Neuronal stem cell (in vitro differentiated cells): ENCODE measurements at regions not wholly inside any gene's neighbourhood (a gene's known extent, or its start where the extent isn't known, plus 50 kb on each side); places are given as distances from the start of the nearest gene placed in this dataset.

Experiments used
- DNase-seq: peaks from one replicate; pipeline ENCODE4 v3.0.0-alpha.2; 2013; ENCODE audit warnings: low spot score
- H2AFZ ChIP-seq: one replicate; pipeline ENCODE4 v1.6.1; 2013; ENCODE audit warnings: mild to moderate bottlenecking, low read length, inconsistent platforms
- H2AK5ac ChIP-seq: 2 replicates; pipeline ENCODE4 v1.6.1; 2013; ENCODE audit warnings: low read depth, mild to moderate bottlenecking, inconsistent platforms, low read length, moderate library complexity, mixed read lengths
- H2BK120ac ChIP-seq: 2 replicates; pipeline ENCODE4 v1.6.1; 2013; ENCODE audit warnings: low read depth, mild to moderate bottlenecking, inconsistent platforms, low read length, moderate library complexity, mixed read lengths
- H2BK12ac ChIP-seq: one replicate; pipeline ENCODE4 v1.6.1; 2013; ENCODE audit warnings: low read length, inconsistent platforms
- H2BK15ac ChIP-seq: 2 replicates; pipeline ENCODE4 v1.6.1; 2013; ENCODE audit warnings: mild to moderate bottlenecking, low read length, inconsistent platforms, mixed read lengths
- H2BK5ac ChIP-seq: one replicate; pipeline ENCODE4 v1.6.1; 2013; ENCODE audit warnings: inconsistent platforms, mild to moderate bottlenecking, low read length, moderate library complexity
- H3K14ac ChIP-seq: one replicate; pipeline ENCODE4 v1.6.1; 2013; ENCODE audit warnings: low read length, inconsistent platforms
- H3K18ac ChIP-seq: 2 replicates; pipeline ENCODE4 v1.6.1; 2013; ENCODE audit warnings: low read length, inconsistent platforms
- H3K23ac ChIP-seq: 2 replicates; pipeline ENCODE4 v1.6.1; 2013; ENCODE audit warnings: low read depth, mild to moderate bottlenecking, mixed read lengths, low read length, inconsistent platforms; ENCODE audit not compliant: poor library complexity
- H3K27ac ChIP-seq: replicated peaks from 3 replicates; pipeline ENCODE4 v1.5.1; 2013; ENCODE audit warnings: low read length, inconsistent platforms
- H3K27me3 ChIP-seq, 3 experiments: 2 replicates each; pipeline ENCODE4 v1.6.1; 2013; ENCODE audit warnings: low read length in 3 of 3, mild to moderate bottlenecking in 2 of 3, inconsistent platforms in 1 of 3, low read depth in 1 of 3, mixed read lengths in 1 of 3, moderate library complexity in 1 of 3; ENCODE audit not compliant: control insufficient read depth in 3 of 3, insufficient read depth in 3 of 3
- H3K36me3 ChIP-seq, 2 donors: replicated peaks in 1 of 2; 2 replicates each; pipeline ENCODE4 v1.6.1; 2013; ENCODE audit warnings: low read length in 2 of 2; ENCODE audit not compliant: control insufficient read depth in 2 of 2, insufficient read depth in 2 of 2
- H3K4ac ChIP-seq: 2 replicates; pipeline ENCODE4 v1.6.1; 2013; ENCODE audit warnings: inconsistent platforms, mild to moderate bottlenecking, low read length, moderate library complexity
- H3K4me1 ChIP-seq, 2 donors: 1 replicate in 1 of 2; 2 replicates in 1 of 2; pipeline ENCODE4 v1.6.1; 2013; ENCODE audit warnings: low read length in 2 of 2, low read depth in 1 of 2; ENCODE audit not compliant: control insufficient read depth in 2 of 2, insufficient read depth in 1 of 2
- H3K4me2 ChIP-seq: one replicate; pipeline ENCODE4 v1.6.1; 2013; ENCODE audit warnings: mild to moderate bottlenecking, low read length, inconsistent platforms; ENCODE audit not compliant: insufficient read depth, poor library complexity, severe bottlenecking
- H3K4me3 ChIP-seq, 2 donors: 2 replicates each; pipeline ENCODE4 v1.5.1; 2013; ENCODE audit warnings: low read length in 2 of 2, mild to moderate bottlenecking in 2 of 2, inconsistent platforms in 1 of 2, moderate library complexity in 1 of 2
- H3K79me1 ChIP-seq: one replicate; pipeline ENCODE4 v1.6.1; 2013; ENCODE audit warnings: low read depth, mild to moderate bottlenecking, inconsistent platforms, low read length, moderate library complexity
- H3K9ac ChIP-seq: one replicate; pipeline ENCODE4 v1.6.1; 2013; ENCODE audit warnings: mild to moderate bottlenecking, low read depth, low read length, inconsistent platforms; ENCODE audit not compliant: poor library complexity
- H3K9me3 ChIP-seq, 2 donors: replicated peaks in 1 of 2; 2 replicates each; pipeline versions ENCODE3 to v1.6.1; 2013; ENCODE audit warnings: low read length in 2 of 2, mild to moderate bottlenecking in 2 of 2, inconsistent platforms in 1 of 2, low read depth in 1 of 2, mixed read lengths in 1 of 2, moderate library complexity in 1 of 2; ENCODE audit not compliant: control insufficient read depth in 2 of 2, insufficient read depth in 1 of 2
- H4K8ac ChIP-seq: one replicate; pipeline ENCODE4 v1.6.1; 2013; ENCODE audit warnings: low read depth, mild to moderate bottlenecking, inconsistent platforms, low read length, moderate library complexity
- H4K91ac ChIP-seq: one replicate; pipeline ENCODE4 v1.6.1; 2013; ENCODE audit warnings: low read length, low read depth, mild to moderate bottlenecking, inconsistent platforms; ENCODE audit not compliant: poor library complexity
- WGBS, 2 donors: extraction: QIAGEN DNeasy Blood & Tissue Kit; methylation state at CpG; one replicate each; pipeline ENCODE4 v1.1.7; 2013; ENCODE audit warnings: missing lambda C conversion rate in 2 of 2, mixed read lengths in 1 of 2; ENCODE audit not compliant: insufficient read length in 2 of 2, insufficient replicate concordance in 1 of 2; ENCODE audit errors: extremely low coverage in 2 of 2; 5-methylcytosine and 5-hydroxymethylcytosine counted together

- H2BK5ac ChIP-seq: no peak overlapping the region
- peaks cover 46 to 65% of the 10 kb centered on the region in 2 donors for H3K4me1 ChIP-seq
- H3K9ac ChIP-seq: no peak overlapping the region
- H3K4me2 ChIP-seq: no peak overlapping the region
- no peak overlapping the region for H2BK120ac ChIP-seq
- no peaks in the 10 kb centered on the region for H3K9me3 ChIP-seq
- no peak overlapping the region for H4K8ac ChIP-seq
- no peak overlapping the region for H3K4ac ChIP-seq
- no peak overlapping the region for H2AFZ ChIP-seq
- H2BK12ac ChIP-seq: no peak overlapping the region
- H3K18ac ChIP-seq: no peak overlapping the region
- no peak overlapping the region for H4K91ac ChIP-seq
- H3K36me3 ChIP-seq: no peaks in the 10 kb centered on the region
- no peak for DNase-seq
- no peak overlapping the region for H3K23ac ChIP-seq
- H2BK15ac ChIP-seq: no peak overlapping the region
- WGBS, 2 donors: no CpG with 5 or more reads among the region's 3 CpGs
- no peaks in the 10 kb centered on the region for H3K79me1 ChIP-seq
- peak overlapping the region; percentile 53 for H2AK5ac ChIP-seq
- H3K27ac ChIP-seq: no peak overlapping the region
- no peak overlapping the region for H3K4me3 ChIP-seq
- no peaks in the 10 kb centered on the region for H3K27me3 ChIP-seq
- no peak overlapping the region for H3K14ac ChIP-seq
Measured at GRCh38 chr6:44666324-44666723, 278.8 kb downstream of the CDC5L start.

- peak; percentile 48 for DNase-seq
- no peak overlapping the region for H3K14ac ChIP-seq
- no peak overlapping the region for H3K9ac ChIP-seq
- H3K4me2 ChIP-seq: no peak overlapping the region
- no peak overlapping the region for H2AK5ac ChIP-seq
- H3K27ac ChIP-seq: peak overlapping the region; percentile 27
- H3K79me1 ChIP-seq: no peaks in the 10 kb centered on the region
- WGBS, 2 donors: no CpG with 5 or more reads among the region's 3 CpGs
- no peak overlapping the region for H2BK120ac ChIP-seq
- H3K4me1 ChIP-seq: peaks cover 44 to 56% of the 10 kb centered on the region in 2 donors
- H3K27me3 ChIP-seq: no peaks in the 10 kb centered on the region
- no peak overlapping the region for H3K4me3 ChIP-seq
- H2BK12ac ChIP-seq: no peak overlapping the region
- no peak overlapping the region for H4K8ac ChIP-seq
- H3K9me3 ChIP-seq: no peaks in the 10 kb centered on the region
- H4K91ac ChIP-seq: no peak overlapping the region
- no peaks in the 10 kb centered on the region for H3K36me3 ChIP-seq
- no peak overlapping the region for H3K23ac ChIP-seq
- H2AFZ ChIP-seq: peak overlapping the region; percentile 46
- no peak overlapping the region for H3K4ac ChIP-seq
- no peak overlapping the region for H3K18ac ChIP-seq
- H2BK15ac ChIP-seq: no peak overlapping the region
- H2BK5ac ChIP-seq: no peak overlapping the region
Measured at GRCh38 chr6:44667226-44667625, 279.7 kb downstream of the CDC5L start.

DNA sequence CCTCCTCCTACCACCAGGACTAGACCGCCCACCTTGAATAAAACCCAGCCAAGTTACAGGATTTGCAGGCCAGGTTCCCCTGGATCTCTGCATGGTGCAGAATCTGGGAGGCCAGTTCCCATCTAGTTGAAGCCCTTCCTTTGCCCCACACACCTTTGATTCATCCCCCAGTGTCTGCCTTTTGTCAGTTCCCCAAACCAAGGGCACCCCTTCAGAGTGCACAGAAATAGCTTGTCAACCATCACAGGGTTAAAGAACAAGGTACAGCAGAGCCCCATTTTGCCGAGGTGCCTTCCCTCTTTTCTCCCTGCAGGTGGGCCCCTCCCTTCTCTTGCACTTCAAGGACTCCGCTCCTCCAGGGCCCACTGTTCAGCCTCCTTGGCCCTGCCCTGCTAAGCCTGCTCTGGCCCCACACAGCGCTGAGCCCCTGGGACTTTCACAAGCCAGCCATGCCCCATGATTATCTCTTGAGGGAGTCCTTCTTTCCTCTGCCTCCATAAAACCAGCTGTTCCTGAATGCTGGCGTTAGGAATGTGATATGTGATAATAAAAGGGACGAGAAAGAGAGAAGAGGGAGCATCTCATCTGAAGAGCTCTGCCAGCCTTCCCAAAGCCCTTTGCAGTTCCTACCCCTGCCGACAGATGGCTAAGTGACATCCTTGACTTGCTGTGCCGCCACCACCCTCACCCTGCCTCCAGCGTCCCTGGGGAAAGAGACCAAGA is 280.3 kb downstream of the CDC5L start:
- no peak overlapping the region for H3K9ac ChIP-seq
- no peak overlapping the region for H3K14ac ChIP-seq
- peak overlapping the region; percentile 46 for H2AFZ ChIP-seq
- H2BK12ac ChIP-seq: no peak overlapping the region
- no peak for DNase-seq
- no peaks in the 10 kb centered on the region for H3K36me3 ChIP-seq
- no peak overlapping the region for H4K91ac ChIP-seq
- peak overlapping the region; percentile 27 for H3K27ac ChIP-seq
- peaks cover 43 to 53% of the 10 kb centered on the region in 2 donors for H3K4me1 ChIP-seq
- H3K27me3 ChIP-seq: no peaks in the 10 kb centered on the region
- H3K4ac ChIP-seq: no peak overlapping the region
- no peak overlapping the region for H3K4me2 ChIP-seq
- H2BK120ac ChIP-seq: no peak overlapping the region
- H4K8ac ChIP-seq: no peak overlapping the region
- no peak overlapping the region for H2BK15ac ChIP-seq
- peak overlapping the region; percentile 67 for H3K18ac ChIP-seq
- H3K23ac ChIP-seq: no peak overlapping the region
- no peaks in the 10 kb centered on the region for H3K79me1 ChIP-seq
- WGBS, 2 donors: no CpG with 5 or more reads among the region's 9 CpGs
- H3K4me3 ChIP-seq: no peak overlapping the region
- peak overlapping the region; percentile 66 for H2AK5ac ChIP-seq
- H3K9me3 ChIP-seq: no peaks in the 10 kb centered on the region
- no peak overlapping the region for H2BK5ac ChIP-seq

GRCh38 chr6:44668391-44668930 is 281.0 kb downstream of the CDC5L start:
- no peak overlapping the region for H3K14ac ChIP-seq
- no peak for DNase-seq
- H2BK12ac ChIP-seq: no peak overlapping the region
- H3K79me1 ChIP-seq: no peaks in the 10 kb centered on the region
- H3K4me1 ChIP-seq: peaks cover 40 to 48% of the 10 kb centered on the region in 2 donors
- H3K9me3 ChIP-seq: no peaks in the 10 kb centered on the region
- no peak overlapping the region for H2AFZ ChIP-seq
- no peak overlapping the region for H2BK120ac ChIP-seq
- no peak overlapping the region for H3K4me3 ChIP-seq
- no peaks in the 10 kb centered on the region for H3K27me3 ChIP-seq
- no peak overlapping the region for H3K23ac ChIP-seq
- peak overlapping the region; percentile 80 for H3K18ac ChIP-seq
- peak overlapping the region; percentile 24 for H2BK15ac ChIP-seq
- H4K91ac ChIP-seq: no peak overlapping the region
- no peak overlapping the region for H4K8ac ChIP-seq
- no peak overlapping the region for H3K27ac ChIP-seq
- H3K4me2 ChIP-seq: no peak overlapping the region
- no peak overlapping the region for H2AK5ac ChIP-seq
- H3K4ac ChIP-seq: no peak overlapping the region
- H2BK5ac ChIP-seq: no peak overlapping the region
- WGBS, 2 donors: no CpG with 5 or more reads among the region's 8 CpGs
- H3K9ac ChIP-seq: peak overlapping the region; percentile 17
- no peaks in the 10 kb centered on the region for H3K36me3 ChIP-seq
